ENCODE measurements at regions not wholly inside any gene's neighbourhood (a gene's known extent, or its start where the extent isn't known, plus 50 kb on each side); places are given as distances from the start of the nearest gene placed in this dataset.

GRCh38 chr5:56290378-56291078 lies 57.4 kb upstream of the ANKRD55 start:
- TF ChIP-seq, protein P1, sequence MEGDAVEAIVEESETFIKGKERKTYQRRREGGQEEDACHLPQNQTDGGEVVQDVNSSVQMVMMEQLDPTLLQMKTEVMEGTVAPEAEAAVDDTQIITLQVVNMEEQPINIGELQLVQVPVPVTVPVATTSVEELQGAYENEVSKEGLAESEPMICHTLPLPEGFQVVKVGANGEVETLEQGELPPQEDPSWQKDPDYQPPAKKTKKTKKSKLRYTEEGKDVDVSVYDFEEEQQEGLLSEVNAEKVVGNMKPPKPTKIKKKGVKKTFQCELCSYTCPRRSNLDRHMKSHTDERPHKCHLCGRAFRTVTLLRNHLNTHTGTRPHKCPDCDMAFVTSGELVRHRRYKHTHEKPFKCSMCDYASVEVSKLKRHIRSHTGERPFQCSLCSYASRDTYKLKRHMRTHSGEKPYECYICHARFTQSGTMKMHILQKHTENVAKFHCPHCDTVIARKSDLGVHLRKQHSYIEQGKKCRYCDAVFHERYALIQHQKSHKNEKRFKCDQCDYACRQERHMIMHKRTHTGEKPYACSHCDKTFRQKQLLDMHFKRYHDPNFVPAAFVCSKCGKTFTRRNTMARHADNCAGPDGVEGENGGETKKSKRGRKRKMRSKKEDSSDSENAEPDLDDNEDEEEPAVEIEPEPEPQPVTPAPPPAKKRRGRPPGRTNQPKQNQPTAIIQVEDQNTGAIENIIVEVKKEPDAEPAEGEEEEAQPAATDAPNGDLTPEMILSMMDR (IDR thresholded peaks at IDR 0.05) = no peak
- TF ChIP-seq EP300 (IDR thresholded peaks at IDR 0.05; ENCODE audit: borderline replicate concordance in 1 of 2, low read depth in 1 of 2, low read length in 1 of 2) = no peak
- TF ChIP-seq, protein P2, sequence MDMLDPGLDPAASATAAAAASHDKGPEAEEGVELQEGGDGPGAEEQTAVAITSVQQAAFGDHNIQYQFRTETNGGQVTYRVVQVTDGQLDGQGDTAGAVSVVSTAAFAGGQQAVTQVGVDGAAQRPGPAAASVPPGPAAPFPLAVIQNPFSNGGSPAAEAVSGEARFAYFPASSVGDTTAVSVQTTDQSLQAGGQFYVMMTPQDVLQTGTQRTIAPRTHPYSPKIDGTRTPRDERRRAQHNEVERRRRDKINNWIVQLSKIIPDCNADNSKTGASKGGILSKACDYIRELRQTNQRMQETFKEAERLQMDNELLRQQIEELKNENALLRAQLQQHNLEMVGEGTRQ (IDR thresholded peaks at IDR 0.05; ENCODE audit: borderline replicate concordance, low read depth, low read length) = no peak
- no peak for TF ChIP-seq TAF1 (IDR thresholded peaks at IDR 0.05; ENCODE audit: borderline replicate concordance, low read depth, low read length)
- no peak for TF ChIP-seq FOSL2 (IDR thresholded peaks at IDR 0.05; ENCODE audit: borderline replicate concordance, low read depth)
- TF ChIP-seq POLR2AphosphoS5 (IDR thresholded peaks at IDR 0.05; ENCODE audit: low read depth, low read length) = no peak
- no peak for TF ChIP-seq EZH2phosphoT487 (IDR thresholded peaks at IDR 0.05; ENCODE audit: borderline replicate concordance, low read depth)
- no peak for TF ChIP-seq JUND (IDR thresholded peaks at IDR 0.05)
- TF ChIP-seq CHD2 (IDR thresholded peaks at IDR 0.05; ENCODE audit: low read length, partially characterized antibody) = no peak
- no peak for TF ChIP-seq SIN3A (IDR thresholded peaks at IDR 0.05; ENCODE audit: borderline replicate concordance, low read depth, low read length)
- TF ChIP-seq TEAD4 (IDR thresholded peaks at IDR 0.05; ENCODE audit: borderline replicate concordance, insufficient read depth) = no peak
